K562 (cell line): ENCODE measurements at regions not wholly inside any gene's neighbourhood (a gene's known extent, or its start where the extent isn't known, plus 50 kb on each side); places are given as distances from the start of the nearest gene placed in this dataset.

ENCODE experiments used
- ATAC-seq: fragments of 200-7000 bp; cut with Tn5 transposase; 3 replicates; pipeline ENCODE4 v1.9.1; 2020; ENCODE audit warnings: moderate library complexity
- BruUV-seq: library from RNA; stranded (reverse); fragments of 400-500 nt; replicated peaks from 2 replicates; lab custom pipeline; 2021; lab: Mats Ljungman, UMichigan
- CTCF ChIA-PET: fragments of 300-600 bp; formaldehyde crosslinking; extraction: SDS; loops from one replicate; lab custom pipeline; 2021; ENCODE audit warnings: low intra/inter-chr PET ratio; lab: Yijun Ruan, JAX
- POLR2A ChIA-PET: fragments of 300-600, 350-650 bp; sonication (Branson Sonifier 250); formaldehyde crosslinking; extraction: SDS; loops from one replicate; lab custom pipeline; 2021; ENCODE audit warnings: antibody characterized with exemption, inconsistent platforms; lab: Yijun Ruan, JAX
- DNase-seq, 4 experiments: peaks; one replicate each; pipeline versions ENCODE4 v3.0.0 to v3.0.0-alpha.2; 2011 to 2018; ENCODE audit warnings: low spot score in 3 of 4, mixed read lengths in 3 of 4; ENCODE audit errors: extremely low read depth in 1 of 4
- FAIRE-seq: peaks from 2 replicates; lab custom pipeline; 2011; peaks lifted over from hg19 to GRCh38; lab: Jason Lieb, UNC
- H2AFZ ChIP-seq: 2 replicates; pipeline ENCODE4 v1.6.0; 2011; ENCODE audit warnings: low read depth, low read length, control low read depth, inconsistent platforms
- H3K27ac ChIP-seq: fragments of 200-600 bp; 3 replicates; pipeline ENCODE4 v1.8.0; 2011; ENCODE audit warnings: low read depth, mild to moderate bottlenecking, control low read depth, inconsistent platforms, low read length, moderate library complexity, mixed read lengths; ENCODE audit errors: extremely low read depth
- H3K27me3 ChIP-seq, 2 experiments: fragments of 300-600 bp in 1 of 2; 2 replicates in 1 of 2; 3 replicates in 1 of 2; pipeline versions ENCODE4 v1.6.0 to v1.8.0; 2011; ENCODE audit warnings: inconsistent platforms in 2 of 2, low read length in 2 of 2, mild to moderate bottlenecking in 1 of 2, mixed read lengths in 1 of 2, moderate library complexity in 1 of 2; ENCODE audit not compliant: control insufficient read depth in 2 of 2, insufficient read depth in 2 of 2
- H3K36me3 ChIP-seq: fragments of 300-600 bp; 3 replicates; pipeline ENCODE4 v1.8.0; 2011; ENCODE audit warnings: mild to moderate bottlenecking, low read length, inconsistent platforms; ENCODE audit not compliant: control insufficient read depth, insufficient read depth
- H3K4me1 ChIP-seq, 2 experiments: fragments of 200-600 bp in 1 of 2; replicated peaks in 1 of 2; 2 replicates in 1 of 2; 3 replicates in 1 of 2; pipeline versions ENCODE4 v1.5.1 to v1.8.0; 2011; ENCODE audit warnings: inconsistent platforms in 2 of 2, low read length in 2 of 2, mild to moderate bottlenecking in 1 of 2, mixed read lengths in 1 of 2, moderate library complexity in 1 of 2; ENCODE audit not compliant: control insufficient read depth in 2 of 2, insufficient read depth in 2 of 2
- H3K4me2 ChIP-seq: 2 replicates; pipeline ENCODE4 v1.6.1; 2011; ENCODE audit warnings: low read length, control low read depth, inconsistent platforms, mixed read lengths; ENCODE audit not compliant: insufficient read depth
- H3K4me3 ChIP-seq: fragments of 200-600 bp; sonication (generic), shearing (Covaris generic); 2 replicates; pipeline ENCODE4 v1.5.1; 2016; ENCODE audit warnings: control low read depth, inconsistent platforms
- H3K79me2 ChIP-seq: fragments of 200-600 bp; 3 replicates; pipeline ENCODE4 v1.8.0; 2011; ENCODE audit warnings: low read length, inconsistent platforms; ENCODE audit not compliant: control insufficient read depth, insufficient read depth
- H3K9ac ChIP-seq, 2 experiments: 2 replicates each; pipeline versions ENCODE4 v1.6.0 to v1.6.1; 2011; ENCODE audit warnings: low read depth in 2 of 2, low read length in 2 of 2, control low read depth in 1 of 2, inconsistent platforms in 1 of 2, mild to moderate bottlenecking in 1 of 2, mixed read lengths in 1 of 2; ENCODE audit not compliant: insufficient read depth in 1 of 2
- H3K9me1 ChIP-seq: one replicate; pipeline ENCODE4 v1.6.0; 2011; ENCODE audit warnings: inconsistent platforms, mild to moderate bottlenecking, low read length, moderate library complexity; ENCODE audit not compliant: control insufficient read depth, insufficient read depth
- H3K9me3 ChIP-seq: replicated peaks from 2 replicates; pipeline ENCODE4 v1.5.1; 2011; ENCODE audit warnings: low read depth, low read length, inconsistent platforms; ENCODE audit not compliant: control insufficient read depth, insufficient read depth
- H4K20me1 ChIP-seq: replicated peaks from 2 replicates; pipeline ENCODE4 v1.6.1; 2011; ENCODE audit warnings: low read length, inconsistent platforms, mixed read lengths; ENCODE audit not compliant: control insufficient read depth, insufficient read depth
- ADNP ChIP-seq: fragments of 200-800 bp; sonication (Bioruptor generic); IDR thresholded peaks from 2 replicates; pipeline ENCODE4 v1.6.1; 2016; ENCODE audit warnings: missing genetic modification characterization, missing compliant biosample characterization
- ATF7 ChIP-seq: fragments of 450-650 bp; IDR thresholded peaks from 2 replicates; pipeline ENCODE4 v1.7.1; 2014; ENCODE audit warnings: mild to moderate bottlenecking, moderate library complexity
- CREB1 ChIP-seq, 2 experiments: sonication (generic) in 1 of 2; formaldehyde crosslinking in 1 of 2; IDR thresholded peaks; 2 replicates each; pipeline versions ENCODE4 v1.6.1 to v1.8.0; 2012 to 2022; ENCODE audit warnings: inconsistent platforms in 1 of 2, mild to moderate bottlenecking in 1 of 2, missing genetic modification reagents in 1 of 2, moderate library complexity in 1 of 2
- GABPB1 ChIP-seq: sonication (generic); formaldehyde crosslinking; IDR thresholded peaks from 2 replicates; pipeline ENCODE4 v1.8.0; 2022; ENCODE audit warnings: mild to moderate bottlenecking, missing genetic modification reagents
- SMAD3 ChIP-seq: fragments of 450-650 bp; formaldehyde crosslinking; conservative IDR thresholded peaks from 2 replicates; pipeline ENCODE4 v1.4.0; 2020; ENCODE audit warnings: mild to moderate bottlenecking
- SPI1 ChIP-seq: IDR thresholded peaks from 2 replicates; pipeline ENCODE4 v1.6.1; 2011; ENCODE audit warnings: low read depth, low read length, control low read depth, borderline replicate concordance
- SRF ChIP-seq, 2 experiments: fragments of 250-450, 450-650 bp in 1 of 2; sonication (Bioruptor Pico) in 1 of 2; sonication (generic) in 1 of 2; formaldehyde crosslinking; IDR thresholded peaks; 2 replicates each; pipeline versions ENCODE4 v1.5.0 to v1.5.1; 2020 to 2022; ENCODE audit warnings: mild to moderate bottlenecking in 1 of 2, missing genetic modification reagents in 1 of 2
- U2AF1 ChIP-seq: fragments of 200-400 bp; formaldehyde crosslinking; optimal IDR thresholded peaks from 2 replicates; pipeline ENCODE3; 2017; ENCODE audit warnings: mild to moderate bottlenecking, low read depth, low read length, moderate library complexity
- ZFP30 ChIP-seq: fragments of 250-450 bp; sonication (Bioruptor Pico); IDR thresholded peaks from 2 replicates; pipeline ENCODE4 v1.8.0; 2022; ENCODE audit warnings: moderate library complexity, mild to moderate bottlenecking, inconsistent platforms, borderline replicate concordance
- ZNF431 ChIP-seq: sonication (generic); formaldehyde crosslinking; IDR thresholded peaks from 2 replicates; pipeline ENCODE4 v1.8.0; 2022; ENCODE audit warnings: mild to moderate bottlenecking, missing genetic modification reagents
- ZNF830 ChIP-seq: fragments of 250-450 bp; sonication (Bioruptor Pico); IDR thresholded peaks from 2 replicates; pipeline ENCODE4 v1.5.0; 2021; ENCODE audit warnings: mild to moderate bottlenecking
- WGBS: fragments of 100-300 bp; shearing (Covaris generic); methylation state at CpG from one replicate; pipeline ENCODE4 v1.1.6; 2016; ENCODE audit warnings: low coverage, mixed read lengths; ENCODE audit not compliant: insufficient coverage; ENCODE audit errors: missing lambda C conversion rate; 5-methylcytosine and 5-hydroxymethylcytosine counted together
- in situ Hi-C: fragments of 300-500 bp; cut with MboI; formaldehyde crosslinking; loops from 4 replicates; pipeline ENCODE4 v1.15.0; 2018; ENCODE audit warnings: inconsistent platforms, mixed read lengths
- intact Hi-C: fragments of 100-400 bp; cut with micrococcal nuclease; formaldehyde crosslinking; loops from 2 replicates; pipeline ENCODE4 v1.14.2; 2022
- TF ChIP-seq, protein P1 (sequence below): fragments of 250-450 bp; sonication (Bioruptor Pico); IDR thresholded peaks from 2 replicates; pipeline ENCODE4 v1.9.0; 2021; ENCODE audit warnings: mild to moderate bottlenecking
- TF ChIP-seq, protein P2 (sequence below): IDR thresholded peaks from 3 replicates; pipeline ENCODE4 v1.6.1; 2011; ENCODE audit warnings: borderline replicate concordance, mild to moderate bottlenecking, moderate library complexity; ENCODE audit not compliant: insufficient read length; ENCODE audit errors: extremely low read depth
- TF ChIP-seq, protein P3 (sequence below): fragments of 200-800 bp; sonication (Bioruptor generic); IDR thresholded peaks from 2 replicates; pipeline ENCODE4 v1.6.1; 2017; ENCODE audit warnings: missing genetic modification characterization, missing compliant biosample characterization

DNA sequence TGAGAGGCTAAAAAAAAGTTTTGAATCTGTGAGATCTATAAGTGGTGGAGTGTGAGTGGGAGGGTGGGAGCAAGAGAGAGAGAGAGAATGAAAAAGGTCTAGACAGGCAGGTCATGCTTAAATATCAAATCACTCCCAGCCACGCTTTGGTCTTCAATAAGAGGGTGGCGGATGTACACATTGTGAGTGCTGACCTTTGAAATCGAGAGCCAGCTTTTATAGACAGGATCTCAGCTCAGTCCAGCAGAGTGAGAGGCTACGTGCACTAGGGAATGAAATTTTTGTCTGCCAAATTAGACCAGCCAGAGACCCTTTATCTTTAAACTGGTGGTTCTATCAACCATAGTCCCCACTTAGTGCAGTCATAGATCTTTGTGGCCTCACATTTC, 342.3 kb upstream of the PROK2 start (continued):
- TF ChIP-seq SMAD3 (CRISPR knock-in tag): no peak
- TF ChIP-seq SRF (CRISPR knock-in tag; IDR thresholded peaks at IDR 0.05): no peak
- TF ChIP-seq, protein P1, sequence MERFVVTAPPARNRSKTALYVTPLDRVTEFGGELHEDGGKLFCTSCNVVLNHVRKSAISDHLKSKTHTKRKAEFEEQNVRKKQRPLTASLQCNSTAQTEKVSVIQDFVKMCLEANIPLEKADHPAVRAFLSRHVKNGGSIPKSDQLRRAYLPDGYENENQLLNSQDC (CRISPR knock-in tag): no peak
- no peak for TF ChIP-seq SPI1
- no peak for TF ChIP-seq ZNF830
- TF ChIP-seq ATF7: no peak
- TF ChIP-seq, all 486 proteins: peak for 0

DNA sequence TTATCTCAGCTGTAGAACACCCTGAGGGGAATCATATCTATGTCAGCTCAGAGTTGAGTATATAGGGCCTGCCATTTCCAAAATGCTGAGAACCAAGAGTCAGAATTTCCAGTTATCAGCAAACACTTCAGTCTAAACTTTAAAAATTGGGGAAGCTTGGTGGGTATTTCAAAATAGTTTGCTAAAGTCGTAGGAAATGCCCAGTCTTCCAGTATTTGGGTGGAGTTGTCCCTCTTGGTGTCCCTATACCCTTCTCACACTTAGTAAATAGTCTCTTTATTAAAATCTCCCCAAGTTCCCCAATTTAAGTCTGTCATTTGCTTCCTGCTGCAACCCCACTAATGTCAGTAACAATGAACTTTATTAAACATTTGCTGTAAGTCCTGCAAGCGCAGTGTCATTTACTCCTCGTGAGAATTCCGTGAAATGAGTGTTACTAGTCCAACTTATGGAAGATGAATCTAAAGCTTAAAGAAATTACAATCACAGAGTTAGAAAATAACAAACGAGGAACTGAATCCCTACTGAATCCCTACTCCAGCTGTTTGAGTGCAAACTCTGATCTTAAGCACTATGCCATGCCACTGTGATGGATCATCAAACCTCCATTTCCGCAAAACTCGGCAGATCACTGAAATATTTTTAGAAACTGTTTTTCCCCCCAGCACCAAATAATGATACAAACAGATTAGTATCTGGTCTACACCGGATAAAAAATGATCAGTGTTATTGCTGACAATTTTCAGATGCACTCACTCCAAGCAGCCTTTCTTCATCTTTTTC, 341.7 kb upstream of the PROK2 start:
- ChIA-PET POLR2A (no interaction called here), CTCF (no interaction called here)
- 56% methylated on average over 8 of the region's 8 CpGs for WGBS
- FAIRE-seq (no peak), DNase-seq (no peak), ATAC-seq (0 out of 3 replicates have a peak, but pooled peaks have one; percentile 42)
- intact Hi-C loops (no loop called here), in situ Hi-C loops (no loop called here)
- H2AFZ ChIP-seq: no peak overlapping the region
- no peak overlapping the region for H3K9ac ChIP-seq
- no peak overlapping the region for H3K4me3 ChIP-seq
- no peaks in the 10 kb centered on the region for H4K20me1 ChIP-seq
- peaks cover 0 to 12% of the 10 kb centered on the region in 2 experiments; a peak in 4 of 5 replicates for H3K4me1 ChIP-seq
- no peak overlapping the region for H3K27ac ChIP-seq
- BruUV-seq: no TSS peak
- H3K9me3 ChIP-seq: no peaks in the 10 kb centered on the region
- H3K4me2 ChIP-seq: no peak overlapping the region
- H3K79me2 ChIP-seq: no peaks in the 10 kb centered on the region
- no peaks in the 10 kb centered on the region for H3K9me1 ChIP-seq
- no peaks in the 10 kb centered on the region for H3K36me3 ChIP-seq
- no peaks in the 10 kb centered on the region for H3K27me3 ChIP-seq
- TF ChIP-seq U2AF1: no peak
- TF ChIP-seq ADNP (tag): no peak
- no peak for TF ChIP-seq ZNF431
- TF ChIP-seq, protein P2, sequence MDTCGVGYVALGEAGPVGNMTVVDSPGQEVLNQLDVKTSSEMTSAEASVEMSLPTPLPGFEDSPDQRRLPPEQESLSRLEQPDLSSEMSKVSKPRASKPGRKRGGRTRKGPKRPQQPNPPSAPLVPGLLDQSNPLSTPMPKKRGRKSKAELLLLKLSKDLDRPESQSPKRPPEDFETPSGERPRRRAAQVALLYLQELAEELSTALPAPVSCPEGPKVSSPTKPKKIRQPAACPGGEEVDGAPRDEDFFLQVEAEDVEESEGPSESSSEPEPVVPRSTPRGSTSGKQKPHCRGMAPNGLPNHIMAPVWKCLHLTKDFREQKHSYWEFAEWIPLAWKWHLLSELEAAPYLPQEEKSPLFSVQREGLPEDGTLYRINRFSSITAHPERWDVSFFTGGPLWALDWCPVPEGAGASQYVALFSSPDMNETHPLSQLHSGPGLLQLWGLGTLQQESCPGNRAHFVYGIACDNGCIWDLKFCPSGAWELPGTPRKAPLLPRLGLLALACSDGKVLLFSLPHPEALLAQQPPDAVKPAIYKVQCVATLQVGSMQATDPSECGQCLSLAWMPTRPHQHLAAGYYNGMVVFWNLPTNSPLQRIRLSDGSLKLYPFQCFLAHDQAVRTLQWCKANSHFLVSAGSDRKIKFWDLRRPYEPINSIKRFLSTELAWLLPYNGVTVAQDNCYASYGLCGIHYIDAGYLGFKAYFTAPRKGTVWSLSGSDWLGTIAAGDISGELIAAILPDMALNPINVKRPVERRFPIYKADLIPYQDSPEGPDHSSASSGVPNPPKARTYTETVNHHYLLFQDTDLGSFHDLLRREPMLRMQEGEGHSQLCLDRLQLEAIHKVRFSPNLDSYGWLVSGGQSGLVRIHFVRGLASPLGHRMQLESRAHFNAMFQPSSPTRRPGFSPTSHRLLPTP: no peak
- no peak for TF ChIP-seq CREB1 (IDR thresholded peaks at IDR 0.05)
- no peak for TF ChIP-seq CREB1 (CRISPR knock-in tag; IDR thresholded peaks at IDR 0.05)
- TF ChIP-seq GABPB1 (CRISPR knock-in tag): no peak
- TF ChIP-seq, protein P3, sequence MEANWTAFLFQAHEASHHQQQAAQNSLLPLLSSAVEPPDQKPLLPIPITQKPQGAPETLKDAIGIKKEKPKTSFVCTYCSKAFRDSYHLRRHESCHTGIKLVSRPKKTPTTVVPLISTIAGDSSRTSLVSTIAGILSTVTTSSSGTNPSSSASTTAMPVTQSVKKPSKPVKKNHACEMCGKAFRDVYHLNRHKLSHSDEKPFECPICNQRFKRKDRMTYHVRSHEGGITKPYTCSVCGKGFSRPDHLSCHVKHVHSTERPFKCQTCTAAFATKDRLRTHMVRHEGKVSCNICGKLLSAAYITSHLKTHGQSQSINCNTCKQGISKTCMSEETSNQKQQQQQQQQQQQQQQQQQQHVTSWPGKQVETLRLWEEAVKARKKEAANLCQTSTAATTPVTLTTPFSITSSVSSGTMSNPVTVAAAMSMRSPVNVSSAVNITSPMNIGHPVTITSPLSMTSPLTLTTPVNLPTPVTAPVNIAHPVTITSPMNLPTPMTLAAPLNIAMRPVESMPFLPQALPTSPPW (CRISPR knock-in tag): no peak
- no peak for TF ChIP-seq ZFP30 (CRISPR knock-in tag)
